Smooth muscle cell (in vitro differentiated cells): ENCODE measurements at regions not wholly inside any gene's neighbourhood (a gene's known extent, or its start where the extent isn't known, plus 50 kb on each side); places are given as distances from the start of the nearest gene placed in this dataset.
A peak's percentile ranks its signal among the peaks of the same experiment; 100 is the strongest.

Source experiments
- DNase-seq: peaks from one replicate; lab custom pipeline; 2025; ENCODE audit not compliant: unreplicated experiment; lab: John Stamatoyannopoulos, UW
- H2AFZ ChIP-seq: fragments of 200-600 bp; sonication (generic); 2 replicates; pipeline ENCODE4 v1.6.0; 2016; ENCODE audit warnings: antibody characterized with exemption, low read depth, mild to moderate bottlenecking
- H3F3A ChIP-seq: fragments of 200-600 bp; sonication (generic); 2 replicates; pipeline ENCODE4 v1.6.0; 2017; ENCODE audit warnings: antibody characterized with exemption, low read depth
- H3K27ac ChIP-seq: fragments of 200-600 bp; sonication (generic); 2 replicates; pipeline ENCODE4 v1.5.1; 2016; ENCODE audit warnings: low read depth, mild to moderate bottlenecking
- H3K27me3 ChIP-seq: fragments of 200-600 bp; sonication (generic); 2 replicates; pipeline ENCODE4 v1.6.1; 2016; ENCODE audit warnings: low read depth, mild to moderate bottlenecking
- H3K36me3 ChIP-seq: fragments of 200-600 bp; sonication (generic); 2 replicates; pipeline ENCODE4 v1.5.1; 2016; ENCODE audit warnings: low read depth
- H3K4me1 ChIP-seq: fragments of 200-600 bp; sonication (generic); 2 replicates; pipeline ENCODE4 v1.5.1; 2016; ENCODE audit warnings: low read depth
- H3K4me2 ChIP-seq: fragments of 200-600 bp; sonication (generic); 2 replicates; pipeline ENCODE4 v1.6.0; 2016; ENCODE audit warnings: mild to moderate bottlenecking
- H3K4me3 ChIP-seq: fragments of 200-600 bp; sonication (generic); 2 replicates; pipeline ENCODE4 v1.5.1; 2016; ENCODE audit warnings: mild to moderate bottlenecking
- H3K79me2 ChIP-seq: fragments of 200-600 bp; sonication (generic); 2 replicates; pipeline ENCODE4 v1.6.0; 2016; ENCODE audit warnings: low read depth, mild to moderate bottlenecking
- H3K9ac ChIP-seq: fragments of 200-600 bp; sonication (generic); 2 replicates; pipeline ENCODE4 v1.6.0; 2016; ENCODE audit warnings: low read depth
- H3K9me3 ChIP-seq: fragments of 200-600 bp; sonication (generic); replicated peaks from 2 replicates; pipeline ENCODE4 v1.5.1; 2016; ENCODE audit warnings: low read depth
- H4K20me1 ChIP-seq: fragments of 200-600 bp; sonication (generic); 2 replicates; pipeline ENCODE4 v1.6.0; 2016; ENCODE audit warnings: low read depth
- CTCF ChIP-seq: fragments of 200-600 bp; sonication (generic); IDR thresholded peaks from 2 replicates; pipeline ENCODE4 v1.5.1; 2017; ENCODE audit warnings: borderline replicate concordance, mild to moderate bottlenecking, antibody characterized with exemption; ENCODE audit not compliant: insufficient read depth, poor library complexity, severe bottlenecking
- WGBS: methylation state at CpG from one replicate; pipeline ENCODE4 v1.1.7; 2016; ENCODE audit warnings: low lambda C conversion rate; 5-methylcytosine and 5-hydroxymethylcytosine counted together

GRCh38 chr10:94133239-94133638 is 139.5 kb downstream of the PLCE1 start:
- H3K36me3 ChIP-seq = no peaks in the 10 kb centered on the region
- peaks cover 8% of the 10 kb centered on the region for H3K4me1 ChIP-seq
- no peak overlapping the region for H3K4me2 ChIP-seq
- H3K27me3 ChIP-seq = no peaks in the 10 kb centered on the region
- H3K4me3 ChIP-seq = no peak overlapping the region
- DNase-seq = no peak
- H3K9me3 ChIP-seq = no peaks in the 10 kb centered on the region
- H2AFZ ChIP-seq = no peak overlapping the region
- H3K27ac ChIP-seq = no peak overlapping the region
- no peak overlapping the region for H3K9ac ChIP-seq
- peaks cover 5% of the 10 kb centered on the region for H3K79me2 ChIP-seq
- no peaks in the 10 kb centered on the region for H4K20me1 ChIP-seq
- peaks cover 18% of the 10 kb centered on the region for H3F3A ChIP-seq
- TF ChIP-seq CTCF = no peak

- H2AFZ ChIP-seq = no peak overlapping the region
- no peaks in the 10 kb centered on the region for H3K4me1 ChIP-seq
- no peaks in the 10 kb centered on the region for H4K20me1 ChIP-seq
- H3K9ac ChIP-seq = no peak overlapping the region
- 35% methylated on average over 2 of the region's 2 CpGs for WGBS
- no peak overlapping the region for H3K4me2 ChIP-seq
- peak overlapping the region; percentile 83 for H3K27ac ChIP-seq
- H3K79me2 ChIP-seq = no peaks in the 10 kb centered on the region
- no peaks in the 10 kb centered on the region for H3K27me3 ChIP-seq
- H3K36me3 ChIP-seq = no peaks in the 10 kb centered on the region
- TF ChIP-seq CTCF = no peak
- H3K4me3 ChIP-seq = no peak overlapping the region
- peaks cover 7% of the 10 kb centered on the region for H3F3A ChIP-seq
- no peak for DNase-seq
- no peaks in the 10 kb centered on the region for H3K9me3 ChIP-seq
These were observed 144.0 kb downstream of the PLCE1 start for GRCh38 chr10:94137747-94138146.

DNA sequence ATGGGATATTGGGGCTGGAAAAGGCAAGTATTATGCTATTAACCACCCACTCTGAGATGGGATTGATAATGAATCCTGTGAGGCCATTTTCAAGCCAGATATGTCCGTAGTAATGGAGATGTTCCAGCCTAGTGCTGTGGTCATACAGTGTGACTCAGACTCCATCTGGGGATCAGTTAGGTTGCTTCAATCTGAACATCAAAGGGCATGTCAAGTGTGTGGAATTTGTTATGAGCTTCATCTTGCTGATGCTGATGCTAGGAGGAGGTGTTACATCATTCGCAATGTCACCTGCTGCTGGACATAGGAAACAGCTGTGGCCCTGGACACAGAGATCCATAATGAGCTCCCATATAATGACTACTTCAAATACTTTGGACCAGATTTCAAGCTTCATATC is 144.7 kb downstream of the PLCE1 start:
- peak overlapping the region; percentile 83 for H3K27ac ChIP-seq
- no peak overlapping the region for H3K9ac ChIP-seq
- no peak overlapping the region for H2AFZ ChIP-seq
- H3K79me2 ChIP-seq = no peaks in the 10 kb centered on the region
- no peaks in the 10 kb centered on the region for H3K4me1 ChIP-seq
- H4K20me1 ChIP-seq = no peaks in the 10 kb centered on the region
- TF ChIP-seq CTCF = no peak
- H3F3A ChIP-seq = peaks cover 7% of the 10 kb centered on the region
- no peak overlapping the region for H3K4me3 ChIP-seq
- no peak overlapping the region for H3K4me2 ChIP-seq
- no peak for DNase-seq
- H3K36me3 ChIP-seq = no peaks in the 10 kb centered on the region
- H3K27me3 ChIP-seq = no peaks in the 10 kb centered on the region
- WGBS = 49% methylated on average over 2 of the region's 2 CpGs
- H3K9me3 ChIP-seq = no peaks in the 10 kb centered on the region

- DNase-seq = no peak
- H3K4me1 ChIP-seq = no peaks in the 10 kb centered on the region
These were observed 149.5 kb downstream of the PLCE1 start for GRCh38 chr10:94143261-94143660.

More at GRCh38 chr10:94143261-94143660, 149.5 kb downstream of the PLCE1 start:
- H3K27me3 ChIP-seq = no peaks in the 10 kb centered on the region
- no peaks in the 10 kb centered on the region for H3K79me2 ChIP-seq
- H3K9me3 ChIP-seq = no peaks in the 10 kb centered on the region
- H3F3A ChIP-seq = peaks cover 4% of the 10 kb centered on the region
- H3K36me3 ChIP-seq = no peaks in the 10 kb centered on the region
- no peak overlapping the region for H3K27ac ChIP-seq
- H4K20me1 ChIP-seq = no peaks in the 10 kb centered on the region
- no peak overlapping the region for H3K4me2 ChIP-seq
- H2AFZ ChIP-seq = no peak overlapping the region
- TF ChIP-seq CTCF = no peak
- no peak overlapping the region for H3K4me3 ChIP-seq
- H3K9ac ChIP-seq = no peak overlapping the region
